Psoas muscle (tissue), 7 donors: ENCODE measurements at regions not wholly inside any gene's neighbourhood (a gene's known extent, or its start where the extent isn't known, plus 50 kb on each side); places are given as distances from the start of the nearest gene placed in this dataset.

ENCODE experiments used
- ATAC-seq, 4 donors: fragments of 200-7000 bp; cut with Tn5 transposase; one replicate each; pipeline ENCODE4 v1.9.1; 2020; ENCODE audit warnings: moderate library complexity in 3 of 4, mild to moderate bottlenecking in 2 of 4
- DNase-seq, 2 donors: peaks; one replicate each; pipeline ENCODE4 v3.0.0-alpha.2; 2020
- H3K27ac ChIP-seq: fragments of 200-600 bp; one replicate; pipeline ENCODE4 v1.8.0; 2022
- H3K27me3 ChIP-seq, 3 donors: fragments of 200-600 bp in 1 of 3; one replicate each; pipeline versions ENCODE4 v1.6.1 to v1.8.0; 2013 to 2022; ENCODE audit warnings: low read length in 2 of 3, mild to moderate bottlenecking in 2 of 3, moderate library complexity in 1 of 3; ENCODE audit not compliant: insufficient read depth in 3 of 3
- H3K36me3 ChIP-seq, 2 donors: fragments of 200-600 bp in 1 of 2; one replicate each; pipeline versions ENCODE4 v1.6.1 to v1.8.0; 2013 to 2022; ENCODE audit warnings: low read depth in 1 of 2, mild to moderate bottlenecking in 1 of 2, moderate library complexity in 1 of 2; ENCODE audit not compliant: insufficient read depth in 1 of 2
- H3K4me1 ChIP-seq: fragments of 200-600 bp; one replicate; pipeline ENCODE4 v1.8.0; 2022
- H3K4me3 ChIP-seq: fragments of 200-600 bp; one replicate; pipeline ENCODE4 v1.8.0; 2022; ENCODE audit warnings: mild to moderate bottlenecking
- H3K9me3 ChIP-seq: fragments of 200-600 bp; one replicate; pipeline ENCODE4 v1.8.0; 2022
- WGBS, 3 donors: extraction: QIAGEN DNeasy Blood & Tissue Kit; methylation state at CpG; one replicate each; pipeline versions ENCODE4 v1.1.6 to v1.1.7; 2013; 5-methylcytosine and 5-hydroxymethylcytosine counted together
- intact Hi-C, 2 donors: fragments of 100-400 bp; cut with DNase I; formaldehyde crosslinking; loops; one replicate each; pipeline versions ENCODE4 v1.11.0 to v1.14.2; 2022
- TF ChIP-seq, protein P1 (sequence below): fragments of 200-600 bp; IDR thresholded peaks from one replicate; pipeline ENCODE4 v1.8.0; 2022; ENCODE audit warnings: antibody characterized with exemption
- donor health status: healthy with polysubstance abuse.
- donor health status: DM: no; HTN: no; CAD: no; lungs with moderate emphysema.
- donor health status: Bipolar disorder and iron deficiency.
- donor health status: healthy.
- donor health status: DM: yes; HTN: yes; CAD: no.
- donor health status: DM: no; HTN: no; CAD: no.
- donor health status: DM: yes; HTN: yes; CAD: no.

DNA sequence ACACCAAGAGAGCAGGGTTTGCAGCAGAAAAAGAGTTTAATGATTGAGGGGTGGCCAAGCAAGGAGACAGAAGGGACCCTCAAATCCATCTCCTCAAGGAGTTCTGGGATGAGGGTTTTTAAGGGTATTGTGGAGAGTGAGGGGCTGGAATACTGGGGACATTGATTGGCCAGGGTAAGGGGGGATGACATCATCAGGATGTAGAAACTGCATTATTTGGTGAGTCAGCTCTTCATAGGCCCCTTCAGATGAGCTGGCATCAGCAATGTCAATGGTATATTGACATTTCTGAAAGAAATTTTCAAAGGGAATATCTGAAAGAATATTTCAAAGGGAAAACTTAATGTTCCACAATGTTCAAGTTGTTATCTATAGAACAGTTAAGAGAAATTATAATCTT is 168.1 kb upstream of the SNX7 start:
- intact Hi-C loops: no loop called here
- no peak overlapping the region for H3K4me3 ChIP-seq
- no peak overlapping the region for H3K27ac ChIP-seq
- ATAC-seq (no peak), DNase-seq (no peak)
- no peaks in the 10 kb centered on the region for H3K27me3 ChIP-seq
- no peaks in the 10 kb centered on the region for H3K4me1 ChIP-seq
- TF ChIP-seq, protein P1, sequence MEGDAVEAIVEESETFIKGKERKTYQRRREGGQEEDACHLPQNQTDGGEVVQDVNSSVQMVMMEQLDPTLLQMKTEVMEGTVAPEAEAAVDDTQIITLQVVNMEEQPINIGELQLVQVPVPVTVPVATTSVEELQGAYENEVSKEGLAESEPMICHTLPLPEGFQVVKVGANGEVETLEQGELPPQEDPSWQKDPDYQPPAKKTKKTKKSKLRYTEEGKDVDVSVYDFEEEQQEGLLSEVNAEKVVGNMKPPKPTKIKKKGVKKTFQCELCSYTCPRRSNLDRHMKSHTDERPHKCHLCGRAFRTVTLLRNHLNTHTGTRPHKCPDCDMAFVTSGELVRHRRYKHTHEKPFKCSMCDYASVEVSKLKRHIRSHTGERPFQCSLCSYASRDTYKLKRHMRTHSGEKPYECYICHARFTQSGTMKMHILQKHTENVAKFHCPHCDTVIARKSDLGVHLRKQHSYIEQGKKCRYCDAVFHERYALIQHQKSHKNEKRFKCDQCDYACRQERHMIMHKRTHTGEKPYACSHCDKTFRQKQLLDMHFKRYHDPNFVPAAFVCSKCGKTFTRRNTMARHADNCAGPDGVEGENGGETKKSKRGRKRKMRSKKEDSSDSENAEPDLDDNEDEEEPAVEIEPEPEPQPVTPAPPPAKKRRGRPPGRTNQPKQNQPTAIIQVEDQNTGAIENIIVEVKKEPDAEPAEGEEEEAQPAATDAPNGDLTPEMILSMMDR: no peak
- no peaks in the 10 kb centered on the region for H3K9me3 ChIP-seq
- H3K36me3 ChIP-seq: no peaks in the 10 kb centered on the region

DNA sequence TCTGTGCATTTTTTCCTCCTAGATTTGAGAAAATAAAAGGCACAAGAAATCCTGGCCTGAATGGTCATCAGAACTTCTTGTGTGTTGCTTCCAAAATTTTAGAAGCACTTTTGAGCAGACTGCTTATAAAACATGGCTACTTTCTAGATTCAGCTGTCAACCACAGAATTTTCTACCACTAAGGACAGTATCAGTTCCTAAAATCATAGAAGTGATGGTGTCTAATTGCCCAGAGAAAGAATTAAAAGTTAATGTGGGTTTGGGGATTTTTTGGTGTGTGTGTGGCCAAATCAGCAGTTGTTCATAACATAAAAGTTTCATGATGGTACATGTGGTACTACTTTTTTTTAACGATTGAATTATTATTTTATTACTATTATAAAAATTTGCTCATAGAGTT is 171.4 kb upstream of the SNX7 start:
- WGBS, 3 donors: 86 to 95% (median 91%) methylated on average over 1 of the region's 1 CpG
- TF ChIP-seq, protein P1: no peak
- no peak for ATAC-seq
- Histone ChIP-seq H3K9me3 (no peaks in the 10 kb centered on the region), H3K36me3 (no peaks in the 10 kb centered on the region), H3K4me1 (no peaks in the 10 kb centered on the region), H3K27ac (no peak overlapping the region), H3K4me3 (no peak overlapping the region), H3K27me3 (no peaks in the 10 kb centered on the region)
- intact Hi-C loops: no loop called here
- DNase-seq: no peak

DNA sequence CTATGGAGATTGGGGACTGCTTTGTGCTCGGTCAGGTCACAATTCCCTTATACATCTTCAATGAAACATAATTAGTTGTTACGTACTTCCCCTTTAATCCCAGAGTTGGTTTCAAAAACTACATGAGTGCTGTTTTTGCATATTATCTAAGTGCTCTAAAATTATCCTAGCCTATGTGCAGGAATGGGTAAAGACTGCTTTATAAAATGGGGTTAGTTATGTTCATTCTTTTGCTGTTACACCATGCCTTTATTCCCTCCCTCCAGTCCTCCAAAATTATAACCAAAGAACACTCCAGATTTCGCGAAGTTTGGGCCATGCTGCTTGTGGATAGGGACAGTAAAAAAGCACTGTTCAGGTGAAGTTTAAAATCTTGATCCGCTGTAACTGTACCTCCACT is 173.9 kb upstream of the SNX7 start:
- ATAC-seq (no peak), DNase-seq (no peak)
- H3K36me3 ChIP-seq: no peaks in the 10 kb centered on the region
- no peak overlapping the region for H3K4me3 ChIP-seq
- WGBS, 3 donors: 89 to 90% (median 90%) methylated on average over 5 of the region's 5 CpGs
- intact Hi-C loops: no loop called here
- H3K27me3 ChIP-seq: no peaks in the 10 kb centered on the region
- H3K4me1 ChIP-seq: no peaks in the 10 kb centered on the region
- TF ChIP-seq, protein P1: no peak
- H3K9me3 ChIP-seq: no peaks in the 10 kb centered on the region
- H3K27ac ChIP-seq: no peak overlapping the region

DNA sequence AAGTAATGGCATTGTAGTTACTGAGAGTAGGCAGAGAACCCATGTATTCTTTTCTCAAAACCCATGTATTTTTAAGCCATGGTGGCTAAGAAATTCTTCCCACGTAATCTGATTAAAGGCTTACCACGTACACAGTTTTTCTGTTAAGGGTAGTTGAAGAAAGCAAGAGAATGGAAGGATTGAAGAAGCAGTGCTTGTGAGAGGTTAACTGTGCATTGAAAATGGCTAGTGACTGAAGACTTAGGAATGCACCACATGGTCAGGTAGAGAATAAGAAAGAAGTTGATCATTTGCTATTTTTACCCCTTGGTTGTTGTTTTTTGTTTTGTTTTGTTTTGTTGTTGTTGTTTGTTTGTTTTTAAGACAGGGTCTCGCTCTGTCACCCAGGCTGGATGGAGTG is 178.9 kb upstream of the SNX7 start:
- Histone ChIP-seq H3K9me3 (no peaks in the 10 kb centered on the region), H3K4me3 (no peak overlapping the region), H3K27me3 (no peaks in the 10 kb centered on the region), H3K36me3 (no peaks in the 10 kb centered on the region), H3K4me1 (no peaks in the 10 kb centered on the region), H3K27ac (no peak overlapping the region)
- TF ChIP-seq, protein P1: no peak
- DNase-seq (no peak), ATAC-seq (no peak)
- 68 to 80% (median 78%) methylated on average over 3 of the region's 3 CpGs for WGBS, 3 donors
- intact Hi-C loops: no loop called here

DNA sequence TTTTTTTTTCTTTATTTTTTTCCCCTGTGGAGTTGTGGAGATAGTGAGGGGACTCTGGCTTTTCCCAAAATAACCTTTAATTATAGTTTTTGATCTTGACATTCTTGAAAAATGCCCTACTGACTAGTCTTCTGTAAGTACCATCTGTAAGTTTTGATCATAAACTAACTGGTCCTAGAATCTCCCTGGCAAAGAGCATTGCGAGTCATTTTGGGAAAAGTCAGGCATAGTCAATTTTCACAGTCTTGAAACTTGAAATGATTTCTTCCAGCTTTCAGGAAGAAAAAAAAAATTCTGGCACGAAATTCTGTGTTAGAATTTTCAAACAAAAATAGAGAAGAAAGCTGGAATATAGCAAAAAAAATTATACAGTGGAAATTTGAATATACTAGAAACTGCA is 181.2 kb upstream of the SNX7 start:
- no peaks in the 10 kb centered on the region for H3K4me1 ChIP-seq
- no peaks in the 10 kb centered on the region for H3K36me3 ChIP-seq
- intact Hi-C loops: no loop called here
- no peak for DNase-seq
- H3K9me3 ChIP-seq: no peaks in the 10 kb centered on the region
- TF ChIP-seq, protein P1: no peak
- no peaks in the 10 kb centered on the region for H3K27me3 ChIP-seq
- WGBS, 3 donors: 23 to 31% (median 27%) methylated on average over 2 of the region's 2 CpGs
- ATAC-seq: no peak
- H3K27ac ChIP-seq: no peak overlapping the region
- H3K4me3 ChIP-seq: no peak overlapping the region
